ENCODE measurements at regions not wholly inside any gene's neighbourhood (a gene's known extent, or its start where the extent isn't known, plus 50 kb on each side); places are given as distances from the start of the nearest gene placed in this dataset.

GRCh38 chr19:32233091-32233490 lies 112.3 kb upstream of the ZNF507 start:
- TF ChIP-seq CTCF (IDR thresholded peaks at IDR 0.05; ENCODE audit: insufficient read depth, low read length, missing control alignments) = no peak
- no peak overlapping the region for H3K4me3 ChIP-seq (ENCODE audit: low read depth, low read length)
- no peak for DNase-seq (ENCODE audit: low read depth, low spot score)
- POLR2A ChIA-PET = no interaction called here
- CTCF ChIA-PET = interaction anchor here (1.5 kb wide), 1 partner anchor 9 kb away, joined by 4 read pairs; no protein-coding TSS in a partner anchor

- TF ChIP-seq CTCF (IDR thresholded peaks at IDR 0.05; ENCODE audit: insufficient read depth, low read length, missing control alignments) = no peak
- H3K4me3 ChIP-seq (ENCODE audit: low read depth, low read length) = no peak overlapping the region
- DNase-seq (ENCODE audit: low read depth, low spot score) = no peak
- ChIA-PET CTCF (interaction anchor here (1.5 kb wide), 1 partner anchor 10 kb away, joined by 4 read pairs; no protein-coding TSS in a partner anchor), POLR2A (no interaction called here)
Observed at GRCh38 chr19:32233885-32234284, 111.5 kb upstream of the ZNF507 start.

GRCh38 chr19:32234663-32235217 lies 110.7 kb upstream of the ZNF507 start:
- no peak for TF ChIP-seq CTCF (IDR thresholded peaks at IDR 0.05; ENCODE audit: insufficient read depth, low read length, missing control alignments)
- ChIA-PET CTCF (interaction anchor here (1.5 kb wide), 1 partner anchor 10 kb away, joined by 4 read pairs; no protein-coding TSS in a partner anchor), POLR2A (no interaction called here)
- no peak overlapping the region for H3K4me3 ChIP-seq (ENCODE audit: low read depth, low read length)
- no peak for DNase-seq (ENCODE audit: low read depth, low spot score)

- ChIA-PET POLR2A (no interaction called here), CTCF (interaction anchor here (1.5 to 3.5 kb wide), 2 partner anchors 13 to 1555 kb away, joined by 3 to 19 read pairs; no protein-coding TSS in a partner anchor)
- no peak for DNase-seq (ENCODE audit: low read depth, low spot score)
- no peak for TF ChIP-seq CTCF (IDR thresholded peaks at IDR 0.05; ENCODE audit: insufficient read depth, low read length, missing control alignments)
- H3K4me3 ChIP-seq (ENCODE audit: low read depth, low read length) = no peak overlapping the region
Observed at GRCh38 chr19:32238076-32238475, 107.3 kb upstream of the ZNF507 start.

GRCh38 chr19:32240316-32240715 lies 105.1 kb upstream of the ZNF507 start:
- ChIA-PET POLR2A (no interaction called here), CTCF (no interaction called here)
- no peak for TF ChIP-seq CTCF (IDR thresholded peaks at IDR 0.05; ENCODE audit: insufficient read depth, low read length, missing control alignments)
- no peak for DNase-seq (ENCODE audit: low read depth, low spot score)
- H3K4me3 ChIP-seq (ENCODE audit: low read depth, low read length) = no peak overlapping the region

GRCh38 chr19:32241306-32241705 lies 104.1 kb upstream of the ZNF507 start:
- H3K4me3 ChIP-seq (ENCODE audit: low read depth, low read length) = no peak overlapping the region
- no peak for DNase-seq (ENCODE audit: low read depth, low spot score)
- no peak for TF ChIP-seq CTCF (IDR thresholded peaks at IDR 0.05; ENCODE audit: insufficient read depth, low read length, missing control alignments)
- ChIA-PET POLR2A (no interaction called here), CTCF (interaction anchor here (1.3 kb wide), 1 partner anchor 17 kb away, joined by 9 read pairs; no protein-coding TSS in a partner anchor)

Measured in AG04449 (cell line).